ENCODE measurements at regions not wholly inside any gene's neighbourhood (a gene's known extent, or its start where the extent isn't known, plus 50 kb on each side); places are given as distances from the start of the nearest gene placed in this dataset.

DNA sequence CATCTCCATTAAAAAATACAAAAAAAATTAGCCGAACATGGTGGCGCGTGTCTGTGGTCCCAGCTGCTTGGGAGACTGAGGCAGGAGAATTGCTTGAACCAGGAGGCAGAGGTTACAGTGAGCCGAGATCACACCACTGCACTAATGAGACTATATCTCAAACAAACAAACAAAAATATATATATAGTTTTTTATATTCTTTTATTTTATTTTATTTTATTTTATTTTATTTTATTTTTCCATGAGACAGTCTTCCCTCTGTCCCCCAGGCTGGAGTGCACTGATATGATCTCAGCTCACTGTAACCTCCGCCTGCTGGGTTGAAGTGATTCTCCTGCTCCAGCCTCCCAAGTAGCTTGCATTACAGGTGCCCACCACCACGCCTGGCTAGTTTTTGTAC, 79.5 kb downstream of the IRF2BPL start:
- H2BK120ac ChIP-seq (ENCODE audit: insufficient read depth, low read length, poor library complexity): no peak overlapping the region
- DNase-seq: no peak
- peaks cover 14 to 23% of the 10 kb centered on the region in 2 experiments for H3K4me1 ChIP-seq (ENCODE audit: control insufficient read depth in 1 of 2, insufficient read depth in 2 of 2, low read length in 2 of 2)
- no peak overlapping the region for H2AK5ac ChIP-seq (ENCODE audit: low read length)
- no peak overlapping the region for H4K91ac ChIP-seq (ENCODE audit: low read depth, low read length)
- no peak overlapping the region for H3K18ac ChIP-seq (ENCODE audit: low read length)
- no peak overlapping the region for H3K4ac ChIP-seq (ENCODE audit: low read depth, low read length)
- no peaks in the 10 kb centered on the region for H3K27me3 ChIP-seq (ENCODE audit: insufficient read depth, low read length)
- H3K79me1 ChIP-seq (ENCODE audit: low read length): peaks cover 5% of the 10 kb centered on the region
- H3K23ac ChIP-seq (ENCODE audit: low read length): no peak overlapping the region
- no peak overlapping the region for H3K9ac ChIP-seq (ENCODE audit: low read length)
- H4K12ac ChIP-seq (ENCODE audit: low read depth, low read length): no peak overlapping the region
- no peak overlapping the region for H4K8ac ChIP-seq (ENCODE audit: low read depth, low read length)
- no peaks in the 10 kb centered on the region for H3K79me2 ChIP-seq (ENCODE audit: control insufficient read depth, insufficient read depth, low read length, poor library complexity)
- H2BK5ac ChIP-seq (ENCODE audit: low read depth, low read length, poor library complexity): no peak overlapping the region
- no peak overlapping the region for H2AFZ ChIP-seq (ENCODE audit: insufficient read depth, low read length, poor library complexity)
- H2BK12ac ChIP-seq (ENCODE audit: low read length): no peak overlapping the region
- no peaks in the 10 kb centered on the region for H3K36me3 ChIP-seq (ENCODE audit: control insufficient read depth in 1 of 2, insufficient read depth in 2 of 2, low read length in 2 of 2)
- H3K27ac ChIP-seq (ENCODE audit: low read depth, low read length): no peak overlapping the region
- H3K14ac ChIP-seq (ENCODE audit: low read length): no peak overlapping the region
- WGBS (ENCODE audit: extremely low coverage, insufficient coverage, insufficient read length): no CpG with 5 or more reads among the region's 6 CpGs
- H3K4me2 ChIP-seq (ENCODE audit: low read length): no peak overlapping the region
- peaks cover 4% of the 10 kb centered on the region for H3K9me3 ChIP-seq (ENCODE audit: insufficient read depth, low read depth, low read length)
- H3K4me3 ChIP-seq (ENCODE audit: low read depth, low read length): no peak overlapping the region

DNA sequence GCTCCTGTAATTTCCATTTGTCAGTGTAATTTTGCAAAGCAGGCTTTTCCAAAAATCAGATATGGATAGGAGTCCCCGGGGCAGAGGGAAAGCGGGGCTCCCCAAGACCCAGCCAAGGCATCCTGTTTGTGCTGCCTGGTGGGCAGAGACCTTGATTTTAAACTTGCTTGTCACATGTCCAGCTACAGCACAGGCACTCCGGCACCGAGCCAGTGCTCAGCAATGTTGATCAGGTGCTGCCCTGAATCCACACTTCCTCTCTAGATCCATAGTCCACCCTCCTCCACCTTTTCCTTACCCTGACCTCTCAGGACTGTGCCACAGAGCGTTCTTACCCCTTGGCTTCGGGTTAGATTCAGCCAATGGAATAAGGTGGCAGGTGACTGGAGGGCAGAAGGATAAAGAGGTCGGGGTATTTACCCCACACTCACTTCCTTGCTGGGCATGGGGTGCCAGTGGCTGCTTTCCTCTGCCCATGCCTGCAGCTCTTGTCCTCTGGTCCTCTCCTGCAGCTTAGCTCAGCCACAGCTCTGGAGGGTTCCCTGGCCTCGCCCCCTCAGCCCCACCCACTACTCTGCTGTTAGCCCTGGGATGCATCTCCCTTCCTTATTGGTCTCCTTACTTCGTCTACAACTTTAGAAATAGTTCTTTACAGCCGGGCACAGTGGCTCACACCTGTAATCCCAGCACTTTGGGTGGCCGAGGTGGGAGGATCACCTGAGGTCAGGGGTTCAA, 80.1 kb downstream of the IRF2BPL start:
- no peak overlapping the region for H3K4me3 ChIP-seq (ENCODE audit: low read depth, low read length)
- no peak overlapping the region for H3K9ac ChIP-seq (ENCODE audit: low read length)

DNA sequence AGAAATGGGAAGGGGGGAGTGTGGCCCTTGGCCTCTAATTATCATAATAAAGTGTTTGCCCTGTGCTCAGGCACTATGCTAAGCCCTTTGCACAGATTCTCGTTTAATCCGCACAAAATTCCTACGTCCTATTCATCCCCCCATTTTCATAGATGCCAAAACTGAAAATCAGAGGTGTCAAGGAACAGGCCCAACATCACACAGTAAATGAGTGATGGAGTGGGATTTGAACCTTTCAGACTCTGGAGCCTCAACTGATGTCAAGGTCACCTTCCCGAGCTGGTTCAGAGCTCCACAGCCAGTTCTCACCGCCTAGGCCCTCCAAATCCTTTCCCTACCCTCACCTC, 80.7 kb downstream of the IRF2BPL start:
- Histone ChIP-seq H3K4me1 (ENCODE audit: control insufficient read depth in 1 of 2, insufficient read depth in 2 of 2, low read length in 2 of 2) (peaks cover 10 to 15% of the 10 kb centered on the region in 2 experiments), H2BK12ac (ENCODE audit: low read length) (no peak overlapping the region), H4K12ac (ENCODE audit: low read depth, low read length) (no peak overlapping the region)

More for the DNA sequence above, 80.1 kb downstream of the IRF2BPL start:
- no peak for DNase-seq
- peaks cover 10 to 17% of the 10 kb centered on the region in 2 experiments for H3K4me1 ChIP-seq (ENCODE audit: control insufficient read depth in 1 of 2, insufficient read depth in 2 of 2, low read length in 2 of 2)
- no peak overlapping the region for H4K8ac ChIP-seq (ENCODE audit: low read depth, low read length)
- no peaks in the 10 kb centered on the region for H3K79me1 ChIP-seq (ENCODE audit: low read length)
- H3K9me3 ChIP-seq (ENCODE audit: insufficient read depth, low read depth, low read length): peaks cover 3% of the 10 kb centered on the region
- H3K23ac ChIP-seq (ENCODE audit: low read length): no peak overlapping the region
- H3K18ac ChIP-seq (ENCODE audit: low read length): no peak overlapping the region
- no peak overlapping the region for H2AK5ac ChIP-seq (ENCODE audit: low read length)
- H2BK12ac ChIP-seq (ENCODE audit: low read length): no peak overlapping the region
- no peak overlapping the region for H3K14ac ChIP-seq (ENCODE audit: low read length)
- no peak overlapping the region for H2BK5ac ChIP-seq (ENCODE audit: low read depth, low read length, poor library complexity)
- WGBS (ENCODE audit: extremely low coverage, insufficient coverage, insufficient read length): no CpG with 5 or more reads among the region's 11 CpGs
- H4K12ac ChIP-seq (ENCODE audit: low read depth, low read length): no peak overlapping the region
- no peak overlapping the region for H2BK120ac ChIP-seq (ENCODE audit: insufficient read depth, low read length, poor library complexity)
- H3K79me2 ChIP-seq (ENCODE audit: control insufficient read depth, insufficient read depth, low read length, poor library complexity): no peaks in the 10 kb centered on the region
- H3K4ac ChIP-seq (ENCODE audit: low read depth, low read length): no peak overlapping the region
- H3K27ac ChIP-seq (ENCODE audit: low read depth, low read length): no peak overlapping the region
- no peak overlapping the region for H2AFZ ChIP-seq (ENCODE audit: insufficient read depth, low read length, poor library complexity)
- no peak overlapping the region for H3K4me2 ChIP-seq (ENCODE audit: low read length)
- H4K91ac ChIP-seq (ENCODE audit: low read depth, low read length): no peak overlapping the region
- H3K36me3 ChIP-seq (ENCODE audit: control insufficient read depth in 1 of 2, insufficient read depth in 2 of 2, low read length in 2 of 2): no peaks in the 10 kb centered on the region
- H3K27me3 ChIP-seq (ENCODE audit: insufficient read depth, low read length): no peaks in the 10 kb centered on the region

DNA sequence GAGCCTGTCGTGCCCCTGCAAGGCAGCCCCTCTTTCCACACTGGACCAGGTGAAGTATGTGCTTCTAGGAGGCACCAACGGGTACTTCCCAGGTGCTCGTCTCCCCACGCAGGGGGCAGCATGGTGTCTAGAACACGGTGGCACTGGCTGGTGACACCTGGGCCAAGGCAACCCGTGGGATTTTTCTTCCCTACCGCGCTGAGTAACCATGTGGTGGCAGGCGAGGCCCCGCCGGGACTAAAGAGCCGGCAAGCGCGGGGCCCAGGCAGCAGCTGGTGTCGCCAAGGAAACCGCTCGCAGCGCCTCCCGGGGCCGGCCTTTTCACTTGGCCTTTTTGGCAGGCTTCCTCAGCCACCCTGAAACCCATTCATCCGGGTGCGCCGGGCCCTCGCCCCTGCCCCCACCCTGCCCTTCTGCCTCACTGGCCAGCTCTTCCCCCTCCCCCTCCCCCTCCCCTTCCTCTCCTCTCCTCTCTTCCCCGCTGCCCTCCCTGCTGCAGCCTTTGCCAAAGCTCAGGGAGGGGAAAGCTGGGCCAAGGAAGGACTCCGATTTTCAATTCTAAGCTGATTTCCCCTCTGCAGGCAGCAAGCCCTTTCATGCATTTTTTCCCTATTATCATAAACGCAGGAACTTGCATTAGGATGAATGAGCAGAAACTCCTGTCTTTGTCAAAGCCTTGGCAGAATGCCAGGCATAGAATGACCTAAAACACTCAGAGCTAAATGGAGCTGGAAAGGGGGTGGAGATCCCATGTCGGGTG, 81.2 kb downstream of the IRF2BPL start:
- Histone ChIP-seq H2AFZ (ENCODE audit: insufficient read depth, low read length, poor library complexity) (no peak overlapping the region), H2BK5ac (ENCODE audit: low read depth, low read length, poor library complexity) (no peak overlapping the region), H3K4ac (ENCODE audit: low read depth, low read length) (no peak overlapping the region), H3K36me3 (ENCODE audit: control insufficient read depth in 1 of 2, insufficient read depth in 2 of 2, low read length in 2 of 2) (no peaks in the 10 kb centered on the region), H3K18ac (ENCODE audit: low read length) (peak overlapping the region; percentile 12), H3K79me1 (ENCODE audit: low read length) (no peaks in the 10 kb centered on the region), H3K4me3 (ENCODE audit: low read depth, low read length) (no peak overlapping the region), H3K27me3 (ENCODE audit: insufficient read depth, low read length) (no peaks in the 10 kb centered on the region), H3K9ac (ENCODE audit: low read length) (no peak overlapping the region), H2AK5ac (ENCODE audit: low read length) (peak overlapping the region; percentile 6), H4K8ac (ENCODE audit: low read depth, low read length) (no peak overlapping the region), H3K4me2 (ENCODE audit: low read length) (no peak overlapping the region), H4K12ac (ENCODE audit: low read depth, low read length) (no peak overlapping the region), H3K27ac (ENCODE audit: low read depth, low read length) (no peak overlapping the region), H3K79me2 (ENCODE audit: control insufficient read depth, insufficient read depth, low read length, poor library complexity) (no peaks in the 10 kb centered on the region), H3K14ac (ENCODE audit: low read length) (peak overlapping the region; percentile 1), H3K9me3 (ENCODE audit: insufficient read depth, low read depth, low read length) (peaks cover 2% of the 10 kb centered on the region), H2BK12ac (ENCODE audit: low read length) (peak overlapping the region; percentile 21), H4K91ac (ENCODE audit: low read depth, low read length) (peak overlapping the region; percentile 25), H3K4me1 (ENCODE audit: control insufficient read depth in 1 of 2, insufficient read depth in 2 of 2, low read length in 2 of 2) (peaks cover 10 to 14% of the 10 kb centered on the region in 2 experiments), H3K23ac (ENCODE audit: low read length) (no peak overlapping the region), H2BK120ac (ENCODE audit: insufficient read depth, low read length, poor library complexity) (no peak overlapping the region)
- WGBS (ENCODE audit: extremely low coverage, insufficient coverage, insufficient read length): no CpG with 5 or more reads among the region's 28 CpGs
- peak; percentile 79 to 82 for DNase-seq

More for the DNA sequence above, 80.7 kb downstream of the IRF2BPL start:
- H4K8ac ChIP-seq (ENCODE audit: low read depth, low read length): no peak overlapping the region
- no peak overlapping the region for H3K23ac ChIP-seq (ENCODE audit: low read length)
- H2AFZ ChIP-seq (ENCODE audit: insufficient read depth, low read length, poor library complexity): no peak overlapping the region
- no peak overlapping the region for H3K18ac ChIP-seq (ENCODE audit: low read length)
- no CpG with 5 or more reads among the region's 5 CpGs for WGBS (ENCODE audit: extremely low coverage, insufficient coverage, insufficient read length)
- H2BK120ac ChIP-seq (ENCODE audit: insufficient read depth, low read length, poor library complexity): no peak overlapping the region
- no peak overlapping the region for H3K4me3 ChIP-seq (ENCODE audit: low read depth, low read length)
- no peak overlapping the region for H3K14ac ChIP-seq (ENCODE audit: low read length)
- no peak overlapping the region for H3K9ac ChIP-seq (ENCODE audit: low read length)
- no peaks in the 10 kb centered on the region for H3K79me2 ChIP-seq (ENCODE audit: control insufficient read depth, insufficient read depth, low read length, poor library complexity)
- H4K91ac ChIP-seq (ENCODE audit: low read depth, low read length): no peak overlapping the region
- no peak overlapping the region for H3K27ac ChIP-seq (ENCODE audit: low read depth, low read length)
- no peak for DNase-seq
- H3K4me2 ChIP-seq (ENCODE audit: low read length): no peak overlapping the region
- H3K9me3 ChIP-seq (ENCODE audit: insufficient read depth, low read depth, low read length): peaks cover 2% of the 10 kb centered on the region
- H3K4ac ChIP-seq (ENCODE audit: low read depth, low read length): no peak overlapping the region
- no peak overlapping the region for H2BK5ac ChIP-seq (ENCODE audit: low read depth, low read length, poor library complexity)
- no peaks in the 10 kb centered on the region for H3K27me3 ChIP-seq (ENCODE audit: insufficient read depth, low read length)
- no peaks in the 10 kb centered on the region for H3K79me1 ChIP-seq (ENCODE audit: low read length)
- no peaks in the 10 kb centered on the region for H3K36me3 ChIP-seq (ENCODE audit: control insufficient read depth in 1 of 2, insufficient read depth in 2 of 2, low read length in 2 of 2)
- peak overlapping the region; percentile 30 for H2AK5ac ChIP-seq (ENCODE audit: low read length)

Measured in trophoblast cell (in vitro differentiated cells and primary cell).